Right lobe of liver (tissue), 6 donors: ENCODE measurements at regions not wholly inside any gene's neighbourhood (a gene's known extent, or its start where the extent isn't known, plus 50 kb on each side); places are given as distances from the start of the nearest gene placed in this dataset.

Source experiments
- ATAC-seq, 4 donors: fragments of 200-7000 bp; cut with Tn5 transposase; one replicate each; pipeline ENCODE4 v1.9.1; 2020; ENCODE audit warnings: mild to moderate bottlenecking in 4 of 4, moderate library complexity in 4 of 4
- DNase-seq, 3 donors: peaks; one replicate each; pipeline ENCODE4 v3.0.0-alpha.2; 2020
- H3K27ac ChIP-seq, 3 donors: fragments of 200-600 bp; one replicate each; pipeline ENCODE4 v1.8.0; 2022
- H3K27me3 ChIP-seq, 2 donors: fragments of 200-600 bp; one replicate each; pipeline ENCODE4 v1.8.0; 2022
- H3K36me3 ChIP-seq, 4 donors: fragments of 200-600 bp; sonication (generic) in 1 of 4; one replicate each; pipeline versions ENCODE4 v1.5.1 to v1.8.0; 2017 to 2022; ENCODE audit warnings: control low read depth in 1 of 4
- H3K4me1 ChIP-seq, 4 donors: fragments of 200-600 bp; sonication (generic) in 1 of 4; one replicate each; pipeline versions ENCODE4 v1.5.1 to v1.8.0; 2017 to 2022; ENCODE audit warnings: control low read depth in 1 of 4
- H3K4me3 ChIP-seq, 3 donors: fragments of 200-600 bp; one replicate each; pipeline ENCODE4 v1.8.0; 2022
- H3K9me3 ChIP-seq, 4 donors: fragments of 200-600 bp; sonication (generic) in 1 of 4; one replicate each; pipeline versions ENCODE4 v1.5.1 to v1.8.0; 2017 to 2022; ENCODE audit warnings: control low read depth in 1 of 4
- POLR2A ChIP-seq: fragments of 450-650 bp; IDR thresholded peaks from one replicate; pipeline ENCODE4 v1.6.1; 2017; ENCODE audit warnings: antibody characterized with exemption, mild to moderate bottlenecking
- WGBS: methylation state at CpG from one replicate; pipeline ENCODE4 v1.1.6; 2018; ENCODE audit warnings: low coverage, low lambda C conversion rate; ENCODE audit not compliant: insufficient coverage; ENCODE audit errors: missing lambda C conversion rate; 5-methylcytosine and 5-hydroxymethylcytosine counted together
- intact Hi-C, 2 donors: fragments of 100-400 bp; cut with DNase I; formaldehyde crosslinking; loops; one replicate each; pipeline versions ENCODE4 v1.11.2 to v1.14.1; 2022
- TF ChIP-seq, protein P1 (sequence below), 4 donors: fragments of 200-600 bp in 3 of 4; fragments of 450-650 bp in 1 of 4; IDR thresholded peaks; one replicate each; pipeline versions ENCODE4 v1.5.1 to v1.8.0; 2016 to 2022; ENCODE audit warnings: antibody characterized with exemption in 4 of 4, mild to moderate bottlenecking in 2 of 4
- donor health status: DM: no; HTN: yes; CAD: no.
- donor health status: DM: no; HTN: no; CAD: no.
- donor health status: DM: no; HTN: no; CAD: no.
- donor health status: DM: no; HTN: yes; CAD: no.
- donor health status: DM: no; HTN: yes; CAD: no.

- intact Hi-C loops = no loop called here
- Histone ChIP-seq H3K36me3 (no peaks in the 10 kb centered on the region), H3K9me3 (no peaks in the 10 kb centered on the region), H3K4me1 (no peaks in the 10 kb centered on the region), H3K4me3 (no peak overlapping the region), H3K27ac (no peak overlapping the region), H3K27me3 (no peaks in the 10 kb centered on the region)
- 56% methylated on average over 1 of the region's 1 CpG for WGBS
- no peak for TF ChIP-seq POLR2A
- TF ChIP-seq, protein P1, sequence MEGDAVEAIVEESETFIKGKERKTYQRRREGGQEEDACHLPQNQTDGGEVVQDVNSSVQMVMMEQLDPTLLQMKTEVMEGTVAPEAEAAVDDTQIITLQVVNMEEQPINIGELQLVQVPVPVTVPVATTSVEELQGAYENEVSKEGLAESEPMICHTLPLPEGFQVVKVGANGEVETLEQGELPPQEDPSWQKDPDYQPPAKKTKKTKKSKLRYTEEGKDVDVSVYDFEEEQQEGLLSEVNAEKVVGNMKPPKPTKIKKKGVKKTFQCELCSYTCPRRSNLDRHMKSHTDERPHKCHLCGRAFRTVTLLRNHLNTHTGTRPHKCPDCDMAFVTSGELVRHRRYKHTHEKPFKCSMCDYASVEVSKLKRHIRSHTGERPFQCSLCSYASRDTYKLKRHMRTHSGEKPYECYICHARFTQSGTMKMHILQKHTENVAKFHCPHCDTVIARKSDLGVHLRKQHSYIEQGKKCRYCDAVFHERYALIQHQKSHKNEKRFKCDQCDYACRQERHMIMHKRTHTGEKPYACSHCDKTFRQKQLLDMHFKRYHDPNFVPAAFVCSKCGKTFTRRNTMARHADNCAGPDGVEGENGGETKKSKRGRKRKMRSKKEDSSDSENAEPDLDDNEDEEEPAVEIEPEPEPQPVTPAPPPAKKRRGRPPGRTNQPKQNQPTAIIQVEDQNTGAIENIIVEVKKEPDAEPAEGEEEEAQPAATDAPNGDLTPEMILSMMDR (IDR thresholded peaks at IDR 0.05) = no peak
- no peak for DNase-seq
- no peak for ATAC-seq
These were observed 353.1 kb downstream of the LRIG3 start for GRCh38 chr12:58567189-58567588.

DNA sequence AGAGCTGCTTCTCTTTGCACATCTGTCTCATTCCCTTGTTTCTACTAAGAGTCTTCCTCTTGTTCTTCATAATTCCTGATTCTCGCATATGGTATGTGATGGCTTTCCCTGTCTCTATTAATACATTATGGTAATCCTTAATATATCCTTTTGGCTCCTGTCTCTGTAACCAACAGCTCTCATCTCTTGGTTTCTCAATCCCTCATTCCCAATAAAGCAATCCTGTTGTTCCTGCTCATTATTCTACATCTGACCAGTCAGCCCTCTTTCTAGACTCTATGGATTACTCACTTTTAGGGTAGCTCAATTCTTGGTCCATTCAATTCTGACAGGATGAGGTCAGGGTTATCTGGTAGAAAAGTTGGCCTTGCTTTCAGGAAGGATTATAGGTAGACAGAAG, 349.9 kb downstream of the LRIG3 start:
- TF ChIP-seq, protein P1 (IDR thresholded peaks at IDR 0.05) = no peak
- no peak for TF ChIP-seq POLR2A
- H3K9me3 ChIP-seq = no peaks in the 10 kb centered on the region
- DNase-seq (no peak), ATAC-seq (no peak)
- no peaks in the 10 kb centered on the region for H3K36me3 ChIP-seq
- no peaks in the 10 kb centered on the region for H3K4me1 ChIP-seq
- 86% methylated on average over 1 of the region's 1 CpG for WGBS
- no peak overlapping the region for H3K27ac ChIP-seq
- no peak overlapping the region for H3K4me3 ChIP-seq
- H3K27me3 ChIP-seq = no peaks in the 10 kb centered on the region
- intact Hi-C loops = no loop called here

GRCh38 chr12:58575256-58575655, 345.0 kb downstream of the LRIG3 start:
- no peak for DNase-seq
- TF ChIP-seq, protein P1 (IDR thresholded peaks at IDR 0.05) = no peak
- TF ChIP-seq POLR2A = no peak
- Histone ChIP-seq H3K4me3 (no peak overlapping the region), H3K9me3 (no peaks in the 10 kb centered on the region), H3K27me3 (no peaks in the 10 kb centered on the region), H3K27ac (no peak overlapping the region), H3K36me3 (no peaks in the 10 kb centered on the region), H3K4me1 (no peaks in the 10 kb centered on the region)
- no peak for ATAC-seq
- whole genome bisulfite sequencing = 63% methylated on average over 5 of the region's 5 CpGs
- intact Hi-C loops = no loop called here

- TF ChIP-seq POLR2A = no peak
- TF ChIP-seq, protein P1 (IDR thresholded peaks at IDR 0.05) = no peak
- no peaks in the 10 kb centered on the region for H3K36me3 ChIP-seq
- H3K4me3 ChIP-seq = no peak overlapping the region
- no peak for ATAC-seq
- H3K27me3 ChIP-seq = no peaks in the 10 kb centered on the region
- WGBS = 70% methylated on average over 5 of the region's 5 CpGs
- no peaks in the 10 kb centered on the region for H3K9me3 ChIP-seq
- no peak overlapping the region for H3K27ac ChIP-seq
- no peaks in the 10 kb centered on the region for H3K4me1 ChIP-seq
- intact Hi-C loops = no loop called here
- DNase-seq = no peak
These were observed 344.2 kb downstream of the LRIG3 start for GRCh38 chr12:58576081-58576480.

DNA sequence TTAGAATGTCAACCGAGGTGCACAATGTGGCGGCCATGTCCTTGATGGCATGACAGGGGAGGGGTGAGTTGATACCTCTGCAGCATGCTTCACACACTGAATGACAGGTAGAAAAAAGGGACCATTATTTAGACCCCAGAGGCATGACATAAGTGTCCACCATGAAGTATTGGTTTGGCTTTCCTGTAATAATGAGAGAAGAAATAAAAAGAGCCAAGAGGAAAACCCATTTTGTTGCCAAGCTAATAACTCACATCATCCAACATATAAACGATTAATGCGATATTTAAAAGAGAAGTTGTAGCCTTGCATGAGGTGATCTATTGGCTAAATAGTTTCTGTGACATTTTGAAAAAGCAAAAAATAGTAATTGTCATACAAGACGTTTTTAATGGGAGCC, 343.4 kb downstream of the LRIG3 start:
- intact Hi-C loops = no loop called here
- DNase-seq (no peak), ATAC-seq (no peak)
- H3K4me3 ChIP-seq = no peak overlapping the region
- no peaks in the 10 kb centered on the region for H3K27me3 ChIP-seq
- no peaks in the 10 kb centered on the region for H3K4me1 ChIP-seq
- no peaks in the 10 kb centered on the region for H3K9me3 ChIP-seq
- H3K27ac ChIP-seq = no peak overlapping the region
- H3K36me3 ChIP-seq = no peaks in the 10 kb centered on the region
- no peak for TF ChIP-seq POLR2A
- TF ChIP-seq, protein P1 (IDR thresholded peaks at IDR 0.05) = no peak
- WGBS = 60% methylated on average over 5 of the region's 5 CpGs
